K562 (cell line): ENCODE measurements at regions not wholly inside any gene's neighbourhood (a gene's known extent, or its start where the extent isn't known, plus 50 kb on each side); places are given as distances from the start of the nearest gene placed in this dataset.

Experiments
- ATAC-seq: fragments of 200-7000 bp; cut with Tn5 transposase; 3 replicates; pipeline ENCODE4 v1.9.1; 2020; ENCODE audit warnings: moderate library complexity
- BruUV-seq: library from RNA; stranded (reverse); fragments of 400-500 nt; replicated peaks from 2 replicates; lab custom pipeline; 2021; lab: Mats Ljungman, UMichigan
- CTCF ChIA-PET: fragments of 300-600 bp; formaldehyde crosslinking; extraction: SDS; loops from one replicate; lab custom pipeline; 2021; ENCODE audit warnings: low intra/inter-chr PET ratio; lab: Yijun Ruan, JAX
- POLR2A ChIA-PET: fragments of 300-600, 350-650 bp; sonication (Branson Sonifier 250); formaldehyde crosslinking; extraction: SDS; loops from one replicate; lab custom pipeline; 2021; ENCODE audit warnings: antibody characterized with exemption, inconsistent platforms; lab: Yijun Ruan, JAX
- DNase-seq, 4 experiments: peaks; one replicate each; pipeline versions ENCODE4 v3.0.0 to v3.0.0-alpha.2; 2011 to 2018; ENCODE audit warnings: low spot score in 3 of 4, mixed read lengths in 3 of 4; ENCODE audit errors: extremely low read depth in 1 of 4
- FAIRE-seq: peaks from 2 replicates; lab custom pipeline; 2011; peaks lifted over from hg19 to GRCh38; lab: Jason Lieb, UNC
- H2AFZ ChIP-seq: 2 replicates; pipeline ENCODE4 v1.6.0; 2011; ENCODE audit warnings: low read depth, low read length, control low read depth, inconsistent platforms
- H3K27ac ChIP-seq: fragments of 200-600 bp; 3 replicates; pipeline ENCODE4 v1.8.0; 2011; ENCODE audit warnings: low read depth, mild to moderate bottlenecking, control low read depth, inconsistent platforms, low read length, moderate library complexity, mixed read lengths; ENCODE audit errors: extremely low read depth
- H3K27me3 ChIP-seq, 2 experiments: fragments of 300-600 bp in 1 of 2; 2 replicates in 1 of 2; 3 replicates in 1 of 2; pipeline versions ENCODE4 v1.6.0 to v1.8.0; 2011; ENCODE audit warnings: inconsistent platforms in 2 of 2, low read length in 2 of 2, mild to moderate bottlenecking in 1 of 2, mixed read lengths in 1 of 2, moderate library complexity in 1 of 2; ENCODE audit not compliant: control insufficient read depth in 2 of 2, insufficient read depth in 2 of 2
- H3K36me3 ChIP-seq: fragments of 300-600 bp; 3 replicates; pipeline ENCODE4 v1.8.0; 2011; ENCODE audit warnings: mild to moderate bottlenecking, low read length, inconsistent platforms; ENCODE audit not compliant: control insufficient read depth, insufficient read depth
- H3K4me1 ChIP-seq, 2 experiments: fragments of 200-600 bp in 1 of 2; replicated peaks in 1 of 2; 2 replicates in 1 of 2; 3 replicates in 1 of 2; pipeline versions ENCODE4 v1.5.1 to v1.8.0; 2011; ENCODE audit warnings: inconsistent platforms in 2 of 2, low read length in 2 of 2, mild to moderate bottlenecking in 1 of 2, mixed read lengths in 1 of 2, moderate library complexity in 1 of 2; ENCODE audit not compliant: control insufficient read depth in 2 of 2, insufficient read depth in 2 of 2
- H3K4me2 ChIP-seq: 2 replicates; pipeline ENCODE4 v1.6.1; 2011; ENCODE audit warnings: low read length, control low read depth, inconsistent platforms, mixed read lengths; ENCODE audit not compliant: insufficient read depth
- H3K4me3 ChIP-seq: fragments of 200-600 bp; sonication (generic), shearing (Covaris generic); 2 replicates; pipeline ENCODE4 v1.5.1; 2016; ENCODE audit warnings: control low read depth, inconsistent platforms
- H3K79me2 ChIP-seq: fragments of 200-600 bp; 3 replicates; pipeline ENCODE4 v1.8.0; 2011; ENCODE audit warnings: low read length, inconsistent platforms; ENCODE audit not compliant: control insufficient read depth, insufficient read depth
- H3K9ac ChIP-seq, 2 experiments: 2 replicates each; pipeline versions ENCODE4 v1.6.0 to v1.6.1; 2011; ENCODE audit warnings: low read depth in 2 of 2, low read length in 2 of 2, control low read depth in 1 of 2, inconsistent platforms in 1 of 2, mild to moderate bottlenecking in 1 of 2, mixed read lengths in 1 of 2; ENCODE audit not compliant: insufficient read depth in 1 of 2
- H3K9me1 ChIP-seq: one replicate; pipeline ENCODE4 v1.6.0; 2011; ENCODE audit warnings: inconsistent platforms, mild to moderate bottlenecking, low read length, moderate library complexity; ENCODE audit not compliant: control insufficient read depth, insufficient read depth
- H3K9me3 ChIP-seq: replicated peaks from 2 replicates; pipeline ENCODE4 v1.5.1; 2011; ENCODE audit warnings: low read depth, low read length, inconsistent platforms; ENCODE audit not compliant: control insufficient read depth, insufficient read depth
- H4K20me1 ChIP-seq: replicated peaks from 2 replicates; pipeline ENCODE4 v1.6.1; 2011; ENCODE audit warnings: low read length, inconsistent platforms, mixed read lengths; ENCODE audit not compliant: control insufficient read depth, insufficient read depth
- ATF1 ChIP-seq, 2 experiments: fragments of 450-650 bp in 1 of 2; IDR thresholded peaks; 2 replicates each; pipeline ENCODE4 v1.6.1; 2016; ENCODE audit warnings: missing compliant biosample characterization in 1 of 2, missing genetic modification characterization in 1 of 2
- CBFA2T2 ChIP-seq: fragments of 450-650 bp; conservative IDR thresholded peaks from 2 replicates; pipeline ENCODE4 v1.6.1; 2017; ENCODE audit warnings: mild to moderate bottlenecking
- EGR1 ChIP-seq: fragments of 450-650 bp; conservative IDR thresholded peaks from 2 replicates; pipeline ENCODE4 v1.6.1; 2017; ENCODE audit warnings: mild to moderate bottlenecking
- GATA2 ChIP-seq: sonication (generic); formaldehyde crosslinking; IDR thresholded peaks from 2 replicates; pipeline ENCODE4 v1.4.0; 2020; ENCODE audit warnings: mild to moderate bottlenecking, missing genetic modification reagents
- IRF2 ChIP-seq: sonication (generic); formaldehyde crosslinking; IDR thresholded peaks from 2 replicates; pipeline ENCODE4 v1.8.1; 2022; ENCODE audit warnings: mild to moderate bottlenecking, missing genetic modification reagents
- MAFF ChIP-seq: IDR thresholded peaks from 2 replicates; pipeline ENCODE4 v1.6.1; 2012; ENCODE audit warnings: low read length, improper control_type of control experiment
- MIER1 ChIP-seq: fragments of 450-650 bp; IDR thresholded peaks from 2 replicates; pipeline ENCODE4 v1.6.1; 2016; ENCODE audit warnings: antibody characterized with exemption, mild to moderate bottlenecking, low read depth
- OTX1 ChIP-seq: fragments of 450-650 bp; formaldehyde crosslinking; IDR thresholded peaks from 2 replicates; pipeline ENCODE4 v1.4.0; 2022; ENCODE audit warnings: mild to moderate bottlenecking
- POLR2G ChIP-seq: fragments of 200-400 bp; formaldehyde crosslinking; IDR thresholded peaks from 2 replicates; pipeline ENCODE4 v1.6.1; 2017; ENCODE audit warnings: low read depth, mild to moderate bottlenecking, antibody characterized with exemption, low read length, moderate library complexity
- PREB ChIP-seq: sonication (generic); formaldehyde crosslinking; IDR thresholded peaks from 2 replicates; pipeline ENCODE4 v1.8.1; 2023; ENCODE audit warnings: mild to moderate bottlenecking, missing genetic modification reagents
- SMC3 ChIP-seq: conservative IDR thresholded peaks from 2 replicates; pipeline ENCODE4 v1.6.1; 2011; ENCODE audit warnings: low read depth, low read length, improper control_type of control experiment; ENCODE audit not compliant: insufficient read depth
- ZFP1 ChIP-seq: fragments of 450-650 bp; formaldehyde crosslinking; IDR thresholded peaks from 2 replicates; pipeline ENCODE4 v1.4.0; 2020; ENCODE audit warnings: mild to moderate bottlenecking, mixed read lengths
- ZNF280B ChIP-seq: fragments of 250-450 bp; sonication (Bioruptor Pico); IDR thresholded peaks from 2 replicates; pipeline ENCODE4 v1.5.1; 2021; ENCODE audit warnings: mild to moderate bottlenecking
- WGBS: fragments of 100-300 bp; shearing (Covaris generic); methylation state at CpG from one replicate; pipeline ENCODE4 v1.1.6; 2016; ENCODE audit warnings: low coverage, mixed read lengths; ENCODE audit not compliant: insufficient coverage; ENCODE audit errors: missing lambda C conversion rate; 5-methylcytosine and 5-hydroxymethylcytosine counted together
- in situ Hi-C: fragments of 300-500 bp; cut with MboI; formaldehyde crosslinking; loops from 4 replicates; pipeline ENCODE4 v1.15.0; 2018; ENCODE audit warnings: inconsistent platforms, mixed read lengths
- intact Hi-C: fragments of 100-400 bp; cut with micrococcal nuclease; formaldehyde crosslinking; loops from 2 replicates; pipeline ENCODE4 v1.14.2; 2022

- TF ChIP-seq MAFF (no peak), GATA2 (CRISPR knock-in tag) (no peak), OTX1 (CRISPR knock-in tag) (no peak), PREB (CRISPR knock-in tag) (no peak), EGR1 (no peak), ATF1 (CRISPR knock-in tag; IDR thresholded peaks at IDR 0.05) (no peak), ATF1 (tag; IDR thresholded peaks at IDR 0.05) (no peak)
Observed at GRCh38 chrX:147179625-147180024, 365.1 kb upstream of the CXorf51A start (continued).

GRCh38 chrX:147174591-147174990 lies 360.0 kb upstream of the CXorf51A start:
- H2AFZ ChIP-seq, result no peak overlapping the region
- H3K4me3 ChIP-seq, result no peak overlapping the region
- ATAC-seq, result no peak
- POLR2A ChIA-PET, result no interaction called here
- in situ Hi-C loops (no loop called here), intact Hi-C loops (no loop called here)
- no peaks in the 10 kb centered on the region for H3K27me3 ChIP-seq
- H3K27ac ChIP-seq, result no peak overlapping the region
- H3K9ac ChIP-seq, result no peak overlapping the region
- H3K9me1 ChIP-seq, result no peaks in the 10 kb centered on the region
- no peak for DNase-seq
- no peak for TF ChIP-seq CBFA2T2
- TF ChIP-seq MIER1, result no peak
- no peak for TF ChIP-seq ZNF280B
- TF ChIP-seq ZFP1, result no peak
- TF ChIP-seq POLR2G, result no peak
- TF ChIP-seq SMC3, result no peak
- no peak for TF ChIP-seq IRF2 (CRISPR knock-in tag)
- no peaks in the 10 kb centered on the region for H3K9me3 ChIP-seq
- H3K79me2 ChIP-seq, result no peaks in the 10 kb centered on the region
- CTCF ChIA-PET, result no interaction called here
- H3K36me3 ChIP-seq, result no peaks in the 10 kb centered on the region
- H3K4me2 ChIP-seq, result no peak overlapping the region
- no peak for FAIRE-seq
- no peaks in the 10 kb centered on the region for H3K4me1 ChIP-seq
- no CpG with 5 or more reads among the region's 1 CpG for WGBS
- no TSS peak for BruUV-seq
- H4K20me1 ChIP-seq, result no peaks in the 10 kb centered on the region
